Muscle of arm (tissue), 1 donor: ENCODE measurements at regions not wholly inside any gene's neighbourhood (a gene's known extent, or its start where the extent isn't known, plus 50 kb on each side); places are given as distances from the start of the nearest gene placed in this dataset.

Experiments used
- DNase-seq: peaks from one replicate; pipeline ENCODE4 v3.0.0-alpha.2; 2013

DNA sequence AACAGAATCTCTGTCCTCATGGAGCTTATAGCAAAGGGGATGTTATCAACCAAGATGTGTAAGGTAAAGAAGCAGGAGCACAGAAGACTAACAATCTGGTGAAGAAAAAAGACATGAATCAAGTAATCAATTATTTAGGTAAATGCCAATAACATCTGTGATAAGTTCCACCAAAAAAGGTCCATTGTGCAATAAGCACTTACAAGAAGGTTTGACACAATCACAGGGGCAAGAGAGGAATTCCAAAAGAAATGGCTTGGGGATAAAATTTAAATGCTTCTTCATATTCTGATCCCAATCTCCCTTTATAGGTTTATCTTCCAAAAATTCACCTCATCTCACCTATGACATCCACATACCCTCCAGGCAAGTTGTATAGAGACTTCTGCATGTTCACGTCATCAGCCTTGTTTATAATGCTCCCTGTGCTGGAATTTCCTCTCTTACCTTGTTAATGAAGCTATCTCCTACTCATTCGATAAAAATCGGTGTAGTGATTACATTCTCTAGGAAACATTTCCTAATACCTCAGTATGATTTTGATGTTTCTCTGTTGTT lies 53.6 kb upstream of the DPT start:
- no peak for DNase-seq

DNA sequence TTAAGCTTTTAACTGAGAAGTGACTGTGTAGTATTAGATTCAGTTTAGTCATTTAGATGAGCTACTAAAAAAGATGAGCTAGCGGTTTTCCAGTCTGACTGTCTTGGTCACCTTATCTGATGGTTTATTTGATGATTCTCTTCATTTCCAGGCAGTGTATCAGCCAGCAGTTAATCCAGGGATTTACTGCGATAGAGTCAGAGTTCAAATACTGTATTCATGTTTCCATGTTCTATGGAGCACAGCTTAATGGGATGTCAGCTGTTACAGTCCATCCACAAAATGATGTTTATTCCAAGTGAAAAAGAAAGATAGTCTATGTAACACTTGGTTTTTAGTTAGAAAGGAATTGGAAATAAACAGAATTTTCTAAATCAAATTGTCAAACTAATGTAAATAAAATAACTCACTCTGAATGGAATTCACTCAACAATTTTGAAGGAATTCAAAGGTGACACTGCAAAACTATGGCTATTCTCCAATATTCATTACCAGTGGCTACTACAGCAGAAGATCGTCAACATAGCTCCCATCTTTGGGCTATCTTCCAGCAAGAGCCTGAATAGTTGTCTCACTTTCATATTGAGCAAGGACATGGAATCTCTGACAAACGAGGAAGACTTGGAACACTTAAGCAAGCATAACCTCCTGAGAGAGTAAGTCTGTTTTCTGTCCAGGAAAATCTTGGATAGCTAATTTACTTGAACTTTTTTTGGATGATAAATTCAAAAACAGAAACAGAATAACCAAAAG lies 54.6 kb upstream of the DPT start:
- peak; percentile 95 for DNase-seq

DNA sequence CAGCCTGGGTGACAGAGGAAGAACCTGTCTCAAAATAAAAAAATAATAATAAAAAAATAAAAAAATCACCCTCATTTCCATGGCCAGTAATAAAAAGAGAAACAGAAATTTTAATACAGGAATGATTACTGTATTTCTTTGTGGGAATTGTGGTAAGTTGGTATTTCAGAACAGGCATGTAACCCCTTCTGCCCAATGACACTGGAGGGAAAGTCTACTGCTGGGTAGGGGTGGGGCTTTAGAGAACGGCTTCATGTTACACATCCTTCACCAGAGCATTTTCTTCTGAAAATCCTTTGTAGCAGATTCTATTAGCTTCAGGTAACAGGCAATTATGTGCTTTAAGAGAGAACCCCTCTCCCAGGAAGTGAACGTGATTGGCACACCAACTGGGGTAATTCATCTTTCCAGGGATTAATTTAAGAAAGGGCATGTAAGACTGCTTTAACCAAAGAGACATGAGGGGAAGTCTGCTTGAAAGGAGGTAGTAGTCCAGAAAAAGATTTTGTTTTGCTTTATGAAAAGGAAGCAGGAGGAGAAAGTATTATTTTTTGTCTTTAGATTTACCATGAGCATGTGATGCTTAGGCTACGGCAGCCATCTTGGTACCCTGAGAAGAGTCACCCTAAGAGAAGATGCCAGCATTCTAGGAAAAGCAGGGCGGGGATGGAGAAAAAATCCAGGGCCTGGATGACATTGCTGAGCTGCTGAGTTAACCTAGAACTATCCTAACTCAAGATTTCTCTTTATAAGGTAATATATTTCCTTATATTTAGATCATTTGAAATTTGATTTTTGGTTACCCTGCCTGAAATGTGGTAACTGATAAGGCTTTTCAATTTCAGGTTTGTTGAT lies 57.7 kb upstream of the DPT start:
- no peak for DNase-seq

GRCh38 chr1:168788258-168788657 lies 59.3 kb upstream of the DPT start:
- DNase-seq = no peak

- no peak for DNase-seq
These were observed 60.5 kb upstream of the DPT start for GRCh38 chr1:168789501-168789900.

DNA sequence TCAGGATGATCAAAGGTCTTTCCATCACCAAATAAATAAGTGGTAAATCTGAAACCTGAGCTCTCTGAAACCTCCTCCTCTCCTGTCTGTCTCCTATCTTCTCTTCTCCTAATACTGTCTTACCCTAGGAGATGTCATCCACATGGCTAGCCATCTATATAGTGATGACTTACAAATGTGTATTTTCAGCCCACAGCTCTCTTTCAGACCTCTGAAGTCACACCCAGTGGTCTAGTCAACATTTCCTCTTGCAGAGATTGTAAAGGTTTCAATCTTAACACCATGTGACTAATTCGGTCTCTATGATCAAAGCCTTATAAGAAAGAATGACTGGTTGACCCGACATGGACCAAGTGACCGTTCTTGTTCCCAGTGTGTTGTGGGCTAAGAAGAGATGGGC lies 63.1 kb upstream of the DPT start:
- DNase-seq = no peak

- no peak for DNase-seq
These were observed 63.7 kb upstream of the DPT start for GRCh38 chr1:168792592-168793125.

DNA sequence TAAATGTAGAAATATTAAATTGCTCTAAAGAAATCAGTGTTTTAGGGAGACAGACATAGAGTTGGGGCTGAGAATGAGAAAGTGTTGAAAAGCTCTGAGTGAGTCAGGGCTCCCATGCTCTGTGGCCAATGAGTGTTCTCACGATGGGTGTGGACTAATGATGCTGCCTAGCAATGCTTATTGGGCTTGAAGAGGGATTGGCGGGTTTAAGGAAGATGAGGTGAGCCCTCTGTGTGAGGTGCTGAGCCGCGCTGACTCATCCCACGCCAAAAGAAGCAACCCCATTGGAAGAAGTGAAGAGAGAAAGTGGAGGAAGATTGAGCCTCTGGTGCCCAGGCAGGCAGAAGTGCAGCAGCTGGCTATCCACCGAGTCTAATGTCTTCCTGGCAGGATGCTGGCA lies 65.1 kb upstream of the DPT start:
- DNase-seq = no peak

DNA sequence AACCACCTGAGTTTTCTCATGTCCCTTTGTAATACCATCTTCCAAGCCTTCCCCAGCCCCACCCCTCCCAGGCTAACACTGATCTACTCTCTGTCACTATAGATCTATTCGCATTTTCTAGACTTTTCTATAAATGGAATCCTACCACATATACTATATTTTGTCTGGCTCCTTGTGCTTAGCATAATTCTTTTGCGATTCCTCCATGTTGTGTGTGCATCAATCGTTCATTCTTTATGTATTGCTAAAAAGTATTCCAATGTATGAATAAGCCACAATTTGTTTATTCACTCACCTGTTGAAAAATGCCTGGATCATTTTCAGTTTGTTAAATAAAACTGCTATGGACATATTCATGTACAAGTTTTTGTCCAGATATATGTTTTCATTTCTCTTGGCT lies 66.7 kb upstream of the DPT start:
- DNase-seq = no peak

DNA sequence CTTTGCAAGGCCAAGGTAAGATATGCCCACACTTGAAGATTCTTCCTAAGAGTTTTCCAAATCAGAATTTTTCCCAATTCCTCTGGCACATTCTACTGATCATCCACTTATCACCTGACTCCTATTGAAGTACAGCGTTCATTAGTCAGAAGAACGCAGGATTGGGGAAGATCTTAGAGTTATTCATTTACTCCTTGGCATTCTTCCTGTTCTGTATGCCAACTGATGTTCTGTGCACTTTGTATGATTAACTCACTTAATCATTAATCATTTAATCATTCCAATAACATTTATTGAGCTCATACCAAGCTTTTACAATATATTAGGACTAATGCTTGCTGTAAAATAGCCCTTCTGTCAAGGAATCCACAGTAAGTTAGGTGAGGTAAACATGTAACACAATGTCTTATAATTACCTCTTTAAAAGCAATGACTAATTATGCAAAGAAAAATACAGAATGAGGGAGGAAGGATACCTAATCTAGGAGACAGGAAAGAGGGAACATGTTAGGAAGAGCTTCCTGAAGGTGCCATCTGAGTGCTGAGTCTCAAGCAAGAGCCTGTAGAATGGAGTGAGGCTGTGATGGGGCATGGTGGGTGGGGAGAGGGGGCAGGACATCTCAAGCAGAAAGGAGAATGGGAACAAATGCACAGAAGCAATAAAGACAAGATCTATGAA lies 71.1 kb upstream of the DPT start:
- DNase-seq = no peak

DNA sequence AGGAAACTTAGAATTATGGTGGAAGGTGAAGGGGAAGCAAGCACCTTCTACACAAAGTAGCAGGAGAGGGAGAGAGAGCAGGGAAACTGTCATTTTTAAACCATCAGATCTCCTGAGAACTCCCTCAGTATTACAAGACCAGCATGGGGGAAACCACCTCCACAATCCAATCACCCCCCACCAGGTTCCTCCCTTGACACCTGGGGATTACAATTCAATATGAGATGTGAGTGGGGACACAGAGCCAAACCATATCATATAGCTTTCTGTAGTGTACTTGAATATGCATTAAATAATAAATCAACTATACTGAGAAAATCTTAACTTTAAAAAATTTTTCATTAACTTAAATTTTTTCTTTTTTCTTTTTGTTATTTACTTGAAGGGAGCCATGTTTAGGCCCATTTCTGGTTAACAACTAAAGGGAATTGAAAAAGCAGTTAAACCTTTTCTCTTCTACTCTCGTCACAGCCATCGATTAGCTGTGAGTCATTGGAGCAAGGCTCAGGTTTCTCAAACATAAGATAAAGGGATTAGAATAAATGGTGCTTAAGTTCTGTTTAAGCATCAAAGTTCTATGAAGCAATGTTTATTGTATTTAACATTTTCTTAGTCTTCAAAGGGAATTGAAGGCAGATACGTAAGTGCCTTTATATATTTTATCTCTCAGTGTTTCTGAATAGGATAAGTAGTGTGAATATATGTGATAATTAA lies 72.2 kb upstream of the DPT start:
- DNase-seq = no peak

GRCh38 chr1:168803806-168804510 lies 75.0 kb upstream of the DPT start:
- DNase-seq = no peak

GRCh38 chr1:168806952-168807351 lies 77.9 kb upstream of the DPT start:
- DNase-seq = no peak

GRCh38 chr1:168811176-168811575 lies 82.2 kb upstream of the DPT start:
- DNase-seq = no peak

GRCh38 chr1:168819668-168820067 lies 90.7 kb upstream of the DPT start:
- no peak for DNase-seq

DNA sequence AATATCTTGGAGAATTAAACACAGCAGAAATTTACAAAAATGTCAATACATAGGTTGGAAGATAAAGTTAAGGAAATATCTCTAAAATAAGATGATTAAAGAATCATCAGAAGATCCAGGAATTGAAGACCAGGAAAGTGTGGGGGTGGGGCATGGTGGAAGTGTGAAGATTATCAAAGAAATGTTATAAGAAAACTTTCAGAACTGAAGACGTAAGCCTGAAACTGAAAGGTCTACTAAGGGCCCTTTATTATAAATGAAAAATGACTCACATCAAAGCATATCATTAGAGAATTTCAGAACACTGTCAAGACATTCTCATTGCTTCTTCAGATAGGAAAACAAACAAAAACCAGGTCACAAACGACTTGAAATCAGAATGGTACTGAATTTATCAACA lies 92.4 kb upstream of the DPT start:
- DNase-seq = no peak

DNA sequence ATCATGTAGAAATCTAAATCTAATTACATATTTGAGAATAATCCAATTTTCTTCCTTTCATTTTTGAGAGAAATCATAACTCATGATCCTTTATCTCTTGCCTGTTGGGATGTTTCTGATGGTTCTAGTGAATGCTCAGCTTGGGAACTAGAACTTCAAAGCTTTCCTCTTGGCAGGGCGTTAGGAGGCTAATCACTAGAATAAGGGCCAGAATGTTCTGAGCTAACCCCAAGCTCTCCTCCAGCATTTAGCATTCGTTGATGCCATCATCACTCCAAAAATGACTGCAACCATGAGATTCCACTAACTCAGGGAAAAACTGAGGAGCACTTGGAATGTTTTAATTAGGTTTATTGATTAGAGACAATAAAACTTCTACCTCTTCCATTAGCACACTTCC lies 93.9 kb upstream of the DPT start:
- no peak for DNase-seq

DNA sequence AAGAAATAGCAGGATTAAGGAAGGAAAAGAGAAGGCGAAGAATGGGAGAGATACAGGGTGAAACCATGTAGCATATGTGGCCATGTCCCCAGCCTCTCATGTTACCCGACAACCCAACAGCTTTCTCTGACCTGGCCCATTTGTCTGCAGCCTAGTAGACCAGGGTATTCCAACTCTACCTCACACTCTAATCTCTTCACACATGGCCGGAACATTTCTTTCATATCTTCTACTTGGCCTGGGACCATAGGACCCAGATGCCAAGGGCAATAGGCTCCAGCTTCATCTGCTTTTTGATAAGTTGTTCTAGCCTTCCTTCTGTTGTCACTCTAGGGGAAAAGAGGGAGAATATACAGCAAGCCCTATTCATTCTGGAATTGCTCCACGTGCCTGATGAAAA lies 95.0 kb upstream of the DPT start:
- DNase-seq = no peak

GRCh38 chr1:168824418-168825065 lies 95.5 kb upstream of the DPT start:
- DNase-seq = no peak

GRCh38 chr1:168825129-168825528 lies 96.1 kb upstream of the DPT start:
- no peak for DNase-seq
